Fibroblast of lung (primary cell): ENCODE measurements at regions not wholly inside any gene's neighbourhood (a gene's known extent, or its start where the extent isn't known, plus 50 kb on each side); places are given as distances from the start of the nearest gene placed in this dataset.
A peak's percentile ranks its signal among the peaks of the same experiment; 100 is the strongest.

Source experiments
- DNase-seq, 2 donors: peaks; one replicate each; pipeline versions ENCODE4 v3.0.0 to v3.0.0-alpha.2; 2010; ENCODE audit warnings: low read depth in 2 of 2
- H2AFZ ChIP-seq: 2 replicates; pipeline ENCODE4 v1.5.1; 2012; ENCODE audit warnings: low read length, control low read depth, inconsistent platforms
- H3K27ac ChIP-seq: 2 replicates; pipeline ENCODE4 v1.5.1; 2011; ENCODE audit warnings: low read length, control low read depth; ENCODE audit not compliant: insufficient read depth
- H3K27me3 ChIP-seq: 2 replicates; pipeline ENCODE4 v1.5.1; 2011; ENCODE audit warnings: mild to moderate bottlenecking, low read length; ENCODE audit not compliant: control insufficient read depth, insufficient read depth
- H3K36me3 ChIP-seq: 2 replicates; pipeline ENCODE4 v1.5.1; 2011; ENCODE audit warnings: low read length; ENCODE audit not compliant: control insufficient read depth, insufficient read depth
- H3K4me1 ChIP-seq: 2 replicates; pipeline ENCODE4 v1.5.1; 2011; ENCODE audit warnings: low read length; ENCODE audit not compliant: control insufficient read depth, insufficient read depth; ENCODE audit errors: extremely low read depth
- H3K4me2 ChIP-seq: 2 replicates; pipeline ENCODE4 v1.5.1; 2011; ENCODE audit warnings: low read length, control low read depth; ENCODE audit not compliant: insufficient read depth; ENCODE audit errors: extremely low read depth
- H3K4me3 ChIP-seq, 4 experiments: fragments of 200-600 bp in 1 of 4; sonication (generic) in 1 of 4; replicated peaks in 1 of 4; 2 replicates each; pipeline ENCODE4 v1.5.1; 2011 to 2016; ENCODE audit warnings: low read length in 4 of 4, low read depth in 3 of 4, mild to moderate bottlenecking in 3 of 4, control low read depth in 2 of 4, inconsistent platforms in 1 of 4, mixed read lengths in 1 of 4; ENCODE audit not compliant: insufficient read depth in 1 of 4; ENCODE audit errors: control extremely low read depth in 1 of 4
- H3K79me2 ChIP-seq: 2 replicates; pipeline ENCODE4 v1.5.1; 2012; ENCODE audit warnings: mild to moderate bottlenecking, low read length, inconsistent platforms; ENCODE audit not compliant: control insufficient read depth, insufficient read depth
- H3K9ac ChIP-seq: 2 replicates; pipeline ENCODE4 v1.5.1; 2011; ENCODE audit warnings: mild to moderate bottlenecking, low read length, control low read depth; ENCODE audit not compliant: insufficient read depth
- H3K9me3 ChIP-seq: 2 replicates; pipeline ENCODE4 v1.5.1; 2012; ENCODE audit warnings: low read depth, low read length; ENCODE audit not compliant: control insufficient read depth, insufficient read depth
- H4K20me1 ChIP-seq: 2 replicates; pipeline ENCODE4 v1.5.1; 2011; ENCODE audit warnings: low read length; ENCODE audit not compliant: control insufficient read depth, insufficient read depth; ENCODE audit errors: extremely low read depth
- CTCF ChIP-seq, 2 donors: IDR thresholded peaks in 1 of 2; conservative IDR thresholded peaks in 1 of 2; 1 replicate in 1 of 2; 2 replicates in 1 of 2; pipeline ENCODE4 v1.5.1; 2011 to 2012; ENCODE audit warnings: low read length in 2 of 2, control low read depth in 1 of 2, inconsistent platforms in 1 of 2, low read depth in 1 of 2, mild to moderate bottlenecking in 1 of 2
- EZH2 ChIP-seq: IDR thresholded peaks from 2 replicates; pipeline ENCODE4 v1.5.1; 2012; ENCODE audit warnings: low read length, control low read depth, mild to moderate bottlenecking; ENCODE audit errors: missing control alignments

GRCh38 chr6:69584913-69585729, 211.7 kb downstream of the LMBRD1 start:
- no peaks in the 10 kb centered on the region for H3K9me3 ChIP-seq
- H4K20me1 ChIP-seq, result no peaks in the 10 kb centered on the region
- no peaks in the 10 kb centered on the region for H3K27me3 ChIP-seq
- no peak overlapping the region for H2AFZ ChIP-seq
- no peaks in the 10 kb centered on the region for H3K36me3 ChIP-seq
- H3K79me2 ChIP-seq, result no peaks in the 10 kb centered on the region
- no peak overlapping the region for H3K4me3 ChIP-seq
- TF ChIP-seq CTCF (conservative IDR thresholded peaks at IDR 0.05 in 1 of 2, IDR thresholded peaks at IDR 0.05 in 1 of 2; ENCODE audit: low read depth in 1 of 2, low read length in 2 of 2) (no peak), EZH2 (no peak)
- DNase-seq, result peak in 1 of 2 donors; percentile 23
- no peak overlapping the region for H3K27ac ChIP-seq
- no peak overlapping the region for H3K9ac ChIP-seq
- no peaks in the 10 kb centered on the region for H3K4me1 ChIP-seq
- no peak overlapping the region for H3K4me2 ChIP-seq

- TF ChIP-seq CTCF (conservative IDR thresholded peaks at IDR 0.05 in 1 of 2, IDR thresholded peaks at IDR 0.05 in 1 of 2; ENCODE audit: low read depth in 1 of 2, low read length in 2 of 2) (no peak), EZH2 (no peak)
- no peak overlapping the region for H3K4me2 ChIP-seq
- peak; percentile 3 to 50 for DNase-seq
- H3K27ac ChIP-seq, result no peak overlapping the region
- H3K36me3 ChIP-seq, result no peaks in the 10 kb centered on the region
- H3K4me3 ChIP-seq, result no peak overlapping the region
- no peak overlapping the region for H3K9ac ChIP-seq
- no peaks in the 10 kb centered on the region for H3K9me3 ChIP-seq
- no peaks in the 10 kb centered on the region for H3K79me2 ChIP-seq
- no peak overlapping the region for H2AFZ ChIP-seq
- H4K20me1 ChIP-seq, result no peaks in the 10 kb centered on the region
- H3K27me3 ChIP-seq, result no peaks in the 10 kb centered on the region
- no peaks in the 10 kb centered on the region for H3K4me1 ChIP-seq
Measured at GRCh38 chr6:69584536-69584912, 212.3 kb downstream of the LMBRD1 start.

GRCh38 chr6:69581581-69581980, 215.2 kb downstream of the LMBRD1 start:
- no peak overlapping the region for H3K4me3 ChIP-seq
- no peak overlapping the region for H3K9ac ChIP-seq
- H4K20me1 ChIP-seq, result no peaks in the 10 kb centered on the region
- H3K27ac ChIP-seq, result no peak overlapping the region
- TF ChIP-seq EZH2 (no peak), CTCF (conservative IDR thresholded peaks at IDR 0.05 in 1 of 2, IDR thresholded peaks at IDR 0.05 in 1 of 2; ENCODE audit: low read depth in 1 of 2, low read length in 2 of 2) (no peak)
- H3K4me2 ChIP-seq, result no peak overlapping the region
- no peaks in the 10 kb centered on the region for H3K79me2 ChIP-seq
- no peak overlapping the region for H2AFZ ChIP-seq
- DNase-seq, result no peak
- H3K9me3 ChIP-seq, result no peaks in the 10 kb centered on the region
- no peaks in the 10 kb centered on the region for H3K4me1 ChIP-seq
- no peaks in the 10 kb centered on the region for H3K36me3 ChIP-seq
- H3K27me3 ChIP-seq, result no peaks in the 10 kb centered on the region
